ENCODE measurements at regions not wholly inside any gene's neighbourhood (a gene's known extent, or its start where the extent isn't known, plus 50 kb on each side); places are given as distances from the start of the nearest gene placed in this dataset.

DNA sequence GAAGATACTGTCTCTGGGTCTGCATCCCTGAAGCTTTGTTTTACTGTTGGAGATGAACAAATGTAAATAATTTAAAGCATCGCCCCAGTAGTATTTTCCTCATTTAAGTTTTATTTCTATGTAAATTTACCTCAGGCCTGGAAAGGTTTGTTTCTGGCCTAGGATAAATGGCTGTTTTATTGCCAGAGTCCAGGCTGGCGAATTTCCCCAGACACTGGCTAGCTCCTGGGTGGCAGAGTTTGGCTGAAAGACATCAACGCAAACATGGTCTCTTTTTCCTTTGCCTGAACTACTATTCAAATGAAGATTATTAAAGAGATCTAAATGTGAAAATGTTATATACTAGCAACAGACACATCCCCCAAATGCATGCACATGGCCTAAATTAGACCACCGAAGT is 136.7 kb upstream of the SESN3 start:
- in situ Hi-C loops (cut with HindIII; ENCODE audit: low pct_unique_long_range_greater_than_20kb, low sequenced_read_pairs) = no loop called here
- Histone ChIP-seq H3K4me3 (ENCODE audit: low read depth in 2 of 2, low read length in 2 of 2) (no peak overlapping the region), H3K4me1 (ENCODE audit: control insufficient read depth, insufficient read depth, low read length) (no peaks in the 10 kb centered on the region), H3K27ac (ENCODE audit: low read length) (no peak overlapping the region), H3K27me3 (ENCODE audit: control insufficient read depth, insufficient read depth, low read length) (peaks cover 5% of the 10 kb centered on the region; the same call in 1 of the 2 replicates), H3K9me3 (ENCODE audit: control insufficient read depth, insufficient read depth, low read depth, low read length) (no peaks in the 10 kb centered on the region), H3K36me3 (ENCODE audit: control insufficient read depth, insufficient read depth, low read length) (no peaks in the 10 kb centered on the region)
- ChIA-PET POLR2A (no interaction called here), CTCF (no interaction called here)
- TF ChIP-seq, protein P1, sequence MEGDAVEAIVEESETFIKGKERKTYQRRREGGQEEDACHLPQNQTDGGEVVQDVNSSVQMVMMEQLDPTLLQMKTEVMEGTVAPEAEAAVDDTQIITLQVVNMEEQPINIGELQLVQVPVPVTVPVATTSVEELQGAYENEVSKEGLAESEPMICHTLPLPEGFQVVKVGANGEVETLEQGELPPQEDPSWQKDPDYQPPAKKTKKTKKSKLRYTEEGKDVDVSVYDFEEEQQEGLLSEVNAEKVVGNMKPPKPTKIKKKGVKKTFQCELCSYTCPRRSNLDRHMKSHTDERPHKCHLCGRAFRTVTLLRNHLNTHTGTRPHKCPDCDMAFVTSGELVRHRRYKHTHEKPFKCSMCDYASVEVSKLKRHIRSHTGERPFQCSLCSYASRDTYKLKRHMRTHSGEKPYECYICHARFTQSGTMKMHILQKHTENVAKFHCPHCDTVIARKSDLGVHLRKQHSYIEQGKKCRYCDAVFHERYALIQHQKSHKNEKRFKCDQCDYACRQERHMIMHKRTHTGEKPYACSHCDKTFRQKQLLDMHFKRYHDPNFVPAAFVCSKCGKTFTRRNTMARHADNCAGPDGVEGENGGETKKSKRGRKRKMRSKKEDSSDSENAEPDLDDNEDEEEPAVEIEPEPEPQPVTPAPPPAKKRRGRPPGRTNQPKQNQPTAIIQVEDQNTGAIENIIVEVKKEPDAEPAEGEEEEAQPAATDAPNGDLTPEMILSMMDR (IDR thresholded peaks at IDR 0.05) = no peak
- TF ChIP-seq TCF7L2 (IDR thresholded peaks at IDR 0.05; ENCODE audit: low read depth, low read length) (no peak), POLR2AphosphoS5 (IDR thresholded peaks at IDR 0.05; ENCODE audit: low read depth, low read length) (no peak), SIN3A (IDR thresholded peaks at IDR 0.05; ENCODE audit: borderline replicate concordance, insufficient read depth, low read depth, low read length) (no peak)
- TF ChIP-seq, protein P2, sequence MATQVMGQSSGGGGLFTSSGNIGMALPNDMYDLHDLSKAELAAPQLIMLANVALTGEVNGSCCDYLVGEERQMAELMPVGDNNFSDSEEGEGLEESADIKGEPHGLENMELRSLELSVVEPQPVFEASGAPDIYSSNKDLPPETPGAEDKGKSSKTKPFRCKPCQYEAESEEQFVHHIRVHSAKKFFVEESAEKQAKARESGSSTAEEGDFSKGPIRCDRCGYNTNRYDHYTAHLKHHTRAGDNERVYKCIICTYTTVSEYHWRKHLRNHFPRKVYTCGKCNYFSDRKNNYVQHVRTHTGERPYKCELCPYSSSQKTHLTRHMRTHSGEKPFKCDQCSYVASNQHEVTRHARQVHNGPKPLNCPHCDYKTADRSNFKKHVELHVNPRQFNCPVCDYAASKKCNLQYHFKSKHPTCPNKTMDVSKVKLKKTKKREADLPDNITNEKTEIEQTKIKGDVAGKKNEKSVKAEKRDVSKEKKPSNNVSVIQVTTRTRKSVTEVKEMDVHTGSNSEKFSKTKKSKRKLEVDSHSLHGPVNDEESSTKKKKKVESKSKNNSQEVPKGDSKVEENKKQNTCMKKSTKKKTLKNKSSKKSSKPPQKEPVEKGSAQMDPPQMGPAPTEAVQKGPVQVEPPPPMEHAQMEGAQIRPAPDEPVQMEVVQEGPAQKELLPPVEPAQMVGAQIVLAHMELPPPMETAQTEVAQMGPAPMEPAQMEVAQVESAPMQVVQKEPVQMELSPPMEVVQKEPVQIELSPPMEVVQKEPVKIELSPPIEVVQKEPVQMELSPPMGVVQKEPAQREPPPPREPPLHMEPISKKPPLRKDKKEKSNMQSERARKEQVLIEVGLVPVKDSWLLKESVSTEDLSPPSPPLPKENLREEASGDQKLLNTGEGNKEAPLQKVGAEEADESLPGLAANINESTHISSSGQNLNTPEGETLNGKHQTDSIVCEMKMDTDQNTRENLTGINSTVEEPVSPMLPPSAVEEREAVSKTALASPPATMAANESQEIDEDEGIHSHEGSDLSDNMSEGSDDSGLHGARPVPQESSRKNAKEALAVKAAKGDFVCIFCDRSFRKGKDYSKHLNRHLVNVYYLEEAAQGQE (IDR thresholded peaks at IDR 0.05; ENCODE audit: insufficient read depth in 1 of 2, low read depth in 2 of 2, low read length in 1 of 2) = no peak
- no TSS peak for BruUV-seq (replicated peaks)
- intact Hi-C loops (cut with micrococcal nuclease; ENCODE audit: unreplicated experiment) = no loop called here
- ATAC-seq = no peak
- no peak for DNase-seq (ENCODE audit: low read depth, low spot score)

DNA sequence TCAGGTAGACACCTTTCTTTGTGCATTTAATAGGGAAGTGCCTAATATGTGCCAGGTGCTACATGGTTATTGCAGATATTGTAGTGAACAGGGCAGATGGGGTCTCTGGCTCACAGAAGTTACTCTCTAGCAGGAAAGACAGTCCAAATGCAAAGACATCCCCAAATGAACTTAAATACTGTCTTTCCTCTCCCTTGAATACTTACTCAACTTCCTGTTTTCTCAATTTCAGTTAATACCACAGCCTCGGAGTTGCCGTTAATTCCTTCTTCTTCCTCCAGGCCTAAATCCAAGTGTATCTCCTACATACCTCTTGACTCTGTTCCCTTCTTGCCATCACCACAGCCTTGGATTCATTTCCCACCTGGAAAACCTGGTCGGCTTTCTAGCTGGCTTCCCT is 134.3 kb upstream of the SESN3 start:
- Histone ChIP-seq H3K4me1 (ENCODE audit: control insufficient read depth, insufficient read depth, low read length) (no peaks in the 10 kb centered on the region), H3K9me3 (ENCODE audit: control insufficient read depth, insufficient read depth, low read depth, low read length) (no peaks in the 10 kb centered on the region), H3K4me3 (ENCODE audit: low read depth in 2 of 2, low read length in 2 of 2) (no peak overlapping the region), H3K27me3 (ENCODE audit: control insufficient read depth, insufficient read depth, low read length) (peaks cover 5% of the 10 kb centered on the region; the same call in 1 of the 2 replicates), H3K27ac (ENCODE audit: low read length) (no peak overlapping the region), H3K36me3 (ENCODE audit: control insufficient read depth, insufficient read depth, low read length) (no peaks in the 10 kb centered on the region)
- BruUV-seq (replicated peaks) = no TSS peak
- TF ChIP-seq, protein P1 (IDR thresholded peaks at IDR 0.05) = no peak
- TF ChIP-seq POLR2AphosphoS5 (IDR thresholded peaks at IDR 0.05; ENCODE audit: low read depth, low read length) (no peak), TCF7L2 (IDR thresholded peaks at IDR 0.05; ENCODE audit: low read depth, low read length) (no peak), SIN3A (IDR thresholded peaks at IDR 0.05; ENCODE audit: borderline replicate concordance, insufficient read depth, low read depth, low read length) (no peak)
- TF ChIP-seq, protein P2 (IDR thresholded peaks at IDR 0.05; ENCODE audit: insufficient read depth in 1 of 2, low read depth in 2 of 2, low read length in 1 of 2) = no peak
- POLR2A ChIA-PET = no interaction called here
- in situ Hi-C loops (cut with HindIII; ENCODE audit: low pct_unique_long_range_greater_than_20kb, low sequenced_read_pairs) (no loop called here), intact Hi-C loops (cut with micrococcal nuclease; ENCODE audit: unreplicated experiment) (no loop called here)
- ATAC-seq = no peak
- DNase-seq (ENCODE audit: low read depth, low spot score) = no peak
- CTCF ChIA-PET = no interaction called here

All from Panc1 (cell line).